Activated gamma-delta T cell treated with Interleukin-2 at 50 U/mL for 16 hours (primary cell): ENCODE measurements at regions not wholly inside any gene's neighbourhood (a gene's known extent, or its start where the extent isn't known, plus 50 kb on each side); places are given as distances from the start of the nearest gene placed in this dataset.
"Not testable (repeated sequence)": the region's sequence is repeated elsewhere in the genome, so short reads cannot be mapped to it uniquely, and the experiment has no call there.

Experiments used
- DNase-seq: peaks from one replicate; pipeline ENCODE4 v3.0.0-alpha.2; 2020

DNA sequence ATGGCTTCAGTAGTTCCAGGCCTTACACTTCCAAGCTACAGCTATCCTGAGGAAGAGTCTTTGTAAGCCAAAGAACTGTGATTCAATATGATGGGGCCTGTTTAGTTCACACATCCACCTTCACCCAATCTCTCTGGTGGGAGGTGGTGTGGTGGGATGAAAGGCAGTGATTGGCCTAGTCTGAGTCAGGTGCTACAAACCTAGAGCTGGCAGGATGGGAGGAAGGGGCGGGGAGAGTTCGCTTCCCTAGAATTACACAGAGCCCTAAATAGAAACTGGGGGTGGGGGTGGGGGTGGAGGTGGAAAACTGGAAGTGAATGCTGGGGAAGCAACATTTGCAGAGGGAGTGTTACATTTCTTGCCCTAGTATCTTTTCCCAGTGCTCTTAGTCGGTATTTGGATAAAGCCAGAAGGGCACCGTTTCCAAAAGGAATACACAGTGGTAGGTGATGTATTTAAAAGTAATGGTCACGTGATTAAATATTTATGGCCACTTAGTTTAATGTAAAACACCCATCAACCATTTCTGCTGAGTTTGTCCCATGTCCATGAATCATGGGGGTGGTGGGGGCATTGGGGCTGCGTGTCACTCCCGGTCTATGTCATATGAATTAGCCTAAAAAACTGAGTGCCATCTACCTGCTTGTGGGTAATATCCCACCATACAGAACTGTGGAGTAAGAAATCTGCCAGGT lies 247.6 kb upstream of the PROK2 start:
- no peak for DNase-seq

DNA sequence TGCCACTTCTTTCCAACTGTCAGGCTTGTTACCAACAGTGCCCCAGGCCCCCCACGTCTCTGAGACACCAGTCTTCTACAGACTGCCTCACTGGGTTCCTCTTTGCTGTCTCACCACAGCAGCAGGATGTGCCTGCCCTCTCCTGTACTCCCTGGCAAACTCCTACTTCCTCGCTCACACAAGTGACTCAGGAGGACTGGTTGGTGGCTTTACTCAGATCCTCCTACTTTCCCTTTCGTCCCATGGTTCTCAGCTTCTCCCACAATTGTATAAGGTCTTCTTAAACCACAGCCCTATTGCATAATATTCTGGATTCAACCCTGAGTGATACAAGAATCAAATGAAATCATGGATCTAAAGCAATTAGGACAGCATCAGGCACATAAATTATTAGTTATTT lies 246.6 kb upstream of the PROK2 start:
- no peak for DNase-seq

DNA sequence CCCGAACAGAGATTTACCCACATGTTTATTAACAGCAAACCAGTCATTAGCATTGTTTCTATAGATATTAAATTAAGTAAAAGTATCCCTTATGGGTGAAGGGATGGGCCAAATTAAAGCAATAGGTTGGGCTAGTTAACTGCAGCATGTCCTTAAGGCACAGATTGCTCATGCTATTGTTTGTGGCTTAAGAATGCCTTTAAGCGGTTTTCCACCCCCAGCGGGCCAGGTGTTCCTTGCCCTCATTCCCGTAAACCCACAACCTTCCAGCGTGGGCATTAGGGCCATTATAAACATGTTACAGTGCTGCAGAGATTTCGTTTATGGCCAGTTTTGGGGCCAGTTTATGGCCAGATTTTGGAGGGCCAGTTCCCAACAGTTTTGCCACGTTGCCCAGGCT lies 245.3 kb upstream of the PROK2 start:
- DNase-seq: not testable (repeated sequence)

DNA sequence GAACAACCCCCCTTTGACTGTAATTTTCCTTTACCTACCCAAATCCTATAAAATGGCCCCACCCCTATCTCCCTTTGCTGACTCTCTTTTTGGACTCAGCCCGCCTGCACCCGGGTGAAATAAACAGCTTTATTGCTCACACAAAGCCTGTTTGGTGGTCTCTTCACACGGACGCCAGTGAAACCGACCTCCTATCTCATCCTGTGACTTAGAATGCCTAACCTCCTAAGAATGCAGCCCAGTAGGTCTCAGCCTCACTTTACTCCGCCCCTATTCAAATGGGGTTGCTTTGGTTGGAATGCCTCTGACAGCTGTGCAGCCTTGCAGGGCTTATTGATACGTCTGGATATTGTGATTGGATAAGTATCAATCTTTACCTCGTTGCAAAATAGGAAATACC lies 243.8 kb upstream of the PROK2 start:
- not testable (repeated sequence) for DNase-seq

DNA sequence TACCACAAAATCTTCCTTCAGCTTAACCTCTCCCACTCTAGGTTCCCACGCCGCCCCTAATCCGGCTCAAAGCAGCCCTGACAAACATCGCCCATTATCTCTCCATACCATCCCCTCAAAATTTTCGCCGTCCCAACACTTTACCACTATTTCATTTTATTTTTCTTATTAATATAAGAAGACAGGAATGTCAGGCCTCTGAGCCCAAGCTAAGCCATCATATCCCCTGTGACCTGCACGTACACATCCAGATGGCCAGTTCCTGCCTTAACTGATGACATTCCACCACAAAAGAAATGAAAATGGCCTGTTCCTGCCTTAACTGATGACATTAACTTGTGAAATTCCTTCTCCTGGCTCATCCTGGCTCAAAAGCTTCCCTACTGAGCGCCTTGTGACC lies 243.4 kb upstream of the PROK2 start:
- not testable (repeated sequence) for DNase-seq

DNA sequence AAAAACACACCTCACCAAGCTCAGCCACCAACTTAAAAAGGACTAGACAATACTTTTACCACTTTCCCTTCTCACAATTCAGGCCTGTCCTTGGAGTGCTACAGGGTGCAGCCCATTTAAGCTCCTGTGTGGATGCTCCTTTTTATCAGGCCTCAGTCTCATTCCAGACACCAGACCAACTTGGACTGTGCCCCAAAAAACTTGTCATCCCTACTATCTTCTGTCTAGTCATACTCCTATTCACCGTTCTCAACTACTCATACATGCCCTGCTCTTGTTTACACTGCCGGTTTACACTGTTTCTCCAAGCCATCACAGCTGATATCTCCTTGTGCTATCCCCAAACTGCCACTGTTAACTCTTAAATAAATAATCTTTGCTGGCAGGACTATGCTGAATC lies 242.8 kb upstream of the PROK2 start:
- not testable (repeated sequence) for DNase-seq

DNA sequence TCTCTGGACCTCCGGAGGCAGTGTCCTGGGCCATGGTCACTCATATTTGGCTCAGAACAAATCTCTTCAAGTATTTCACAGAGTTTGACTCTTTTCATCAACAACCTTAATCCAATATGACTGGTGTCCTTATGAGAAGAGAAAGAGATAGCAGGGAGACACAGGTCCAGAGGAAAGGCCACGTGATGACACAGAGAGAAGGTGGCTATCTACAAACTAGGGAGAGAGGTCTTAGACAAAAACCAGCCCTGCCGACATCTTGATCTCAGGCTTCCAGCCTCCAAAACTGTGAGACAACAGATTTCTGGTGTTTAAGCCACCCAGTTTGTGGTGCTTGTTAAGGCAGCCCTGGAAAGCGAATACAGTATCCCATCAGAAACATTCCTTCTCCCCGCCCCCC lies 237.1 kb upstream of the PROK2 start:
- DNase-seq: no peak

DNA sequence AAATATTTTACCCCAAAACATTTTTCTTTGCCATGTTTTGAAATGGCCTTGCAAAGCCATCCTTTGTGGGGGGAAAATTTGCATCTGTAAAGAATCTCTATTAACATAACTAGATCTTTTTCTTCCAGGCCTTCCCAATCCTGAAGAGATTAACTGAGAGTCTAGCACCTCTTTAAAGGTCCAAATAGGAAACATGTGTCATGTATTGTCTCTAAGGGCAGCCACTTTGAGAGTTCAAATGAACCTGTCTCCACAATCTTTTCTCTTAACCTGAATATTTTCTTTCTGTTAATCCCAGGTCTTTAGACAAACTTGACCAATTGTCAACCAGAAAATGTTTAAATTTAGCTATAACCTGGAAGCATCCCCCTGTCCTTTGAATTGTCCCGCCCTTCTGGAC lies 236.6 kb upstream of the PROK2 start:
- DNase-seq: no peak

DNA sequence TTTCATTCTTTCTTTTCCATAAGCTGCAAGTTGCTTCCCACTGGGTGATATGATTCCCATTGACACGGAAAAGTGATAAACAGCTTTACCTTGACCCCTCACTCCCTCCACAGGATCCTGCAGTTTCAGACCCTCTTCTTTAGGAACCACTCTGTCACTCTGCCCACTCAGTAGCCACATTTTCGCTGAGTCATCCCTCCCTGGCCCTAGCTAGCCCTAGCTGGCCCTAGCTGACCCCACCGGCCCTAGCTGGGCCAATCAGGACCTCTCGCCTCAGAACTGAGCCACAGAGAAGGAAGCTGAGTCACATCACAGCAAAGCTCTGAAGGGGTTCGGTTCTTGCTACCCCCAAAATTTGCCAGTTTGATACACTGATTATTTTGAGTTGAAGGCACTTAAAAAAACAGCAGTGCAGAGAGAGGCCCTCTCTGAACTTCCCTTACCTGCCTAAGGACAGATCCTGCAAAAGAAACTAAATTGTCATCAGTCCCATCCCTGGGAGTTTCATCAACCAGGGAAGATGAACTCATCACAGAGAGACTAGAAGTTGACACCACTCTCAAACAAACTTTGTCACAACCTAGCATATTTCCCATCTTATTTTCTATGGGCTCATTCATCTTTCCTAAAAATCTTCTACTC lies 233.5 kb upstream of the PROK2 start:
- DNase-seq: no peak

DNA sequence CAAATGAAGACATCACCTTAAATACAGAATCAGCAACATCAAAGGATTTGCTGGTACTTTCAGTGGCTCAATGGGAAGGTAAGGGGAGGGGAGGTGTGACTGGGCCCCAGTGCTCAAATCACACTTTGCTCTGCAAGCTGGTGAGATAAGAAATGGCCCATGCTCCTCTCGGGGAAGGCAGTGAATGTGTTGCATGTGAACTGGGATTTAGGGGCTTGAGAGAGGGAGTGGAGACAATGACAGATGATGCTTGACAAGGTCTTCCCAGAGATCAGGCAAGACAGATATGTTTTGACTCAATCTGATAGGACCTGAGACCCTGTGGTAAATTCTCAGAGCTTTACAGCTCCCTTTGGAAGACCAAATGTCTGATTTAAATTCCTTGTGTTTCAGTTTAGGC lies 233.0 kb upstream of the PROK2 start:
- DNase-seq: no peak

DNA sequence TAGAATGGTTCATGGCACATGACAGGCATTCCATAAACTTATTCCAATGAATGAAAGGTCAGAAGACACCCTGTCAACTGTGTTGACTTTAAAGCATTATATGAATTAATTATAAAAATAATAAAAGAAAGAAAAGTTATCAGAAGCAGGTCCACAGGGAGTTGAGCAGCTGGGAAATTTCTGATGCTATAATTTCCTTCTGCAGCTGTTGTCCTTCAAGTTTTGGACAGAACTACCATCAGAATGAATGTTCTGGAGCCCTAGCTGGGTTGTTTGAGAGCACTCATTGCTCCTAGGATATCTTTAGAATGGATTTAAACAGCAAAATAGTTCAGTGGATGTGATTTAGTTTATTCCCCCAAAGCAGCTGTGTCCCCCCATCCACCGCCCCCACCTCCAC lies 232.4 kb upstream of the PROK2 start:
- DNase-seq: no peak

DNA sequence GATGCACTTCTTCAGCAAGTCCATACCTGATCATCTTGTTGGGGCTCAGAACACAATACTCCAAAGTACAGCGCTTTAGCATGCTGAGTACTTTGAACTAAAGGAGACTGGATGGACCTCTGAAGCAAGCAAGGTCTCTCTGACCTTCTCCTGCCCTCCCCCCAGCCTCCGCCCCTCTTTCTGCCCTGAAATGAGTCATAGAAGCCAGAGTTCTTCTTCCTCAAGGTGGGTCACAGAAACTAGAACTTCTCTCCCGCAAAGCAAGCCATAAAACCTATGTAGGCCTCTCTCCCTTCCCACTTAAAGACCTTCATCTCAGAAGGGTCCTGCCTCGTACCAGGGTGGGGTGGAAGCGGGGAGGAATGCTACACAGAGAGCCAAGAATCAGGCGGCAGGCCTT lies 230.5 kb upstream of the PROK2 start:
- no peak for DNase-seq

DNA sequence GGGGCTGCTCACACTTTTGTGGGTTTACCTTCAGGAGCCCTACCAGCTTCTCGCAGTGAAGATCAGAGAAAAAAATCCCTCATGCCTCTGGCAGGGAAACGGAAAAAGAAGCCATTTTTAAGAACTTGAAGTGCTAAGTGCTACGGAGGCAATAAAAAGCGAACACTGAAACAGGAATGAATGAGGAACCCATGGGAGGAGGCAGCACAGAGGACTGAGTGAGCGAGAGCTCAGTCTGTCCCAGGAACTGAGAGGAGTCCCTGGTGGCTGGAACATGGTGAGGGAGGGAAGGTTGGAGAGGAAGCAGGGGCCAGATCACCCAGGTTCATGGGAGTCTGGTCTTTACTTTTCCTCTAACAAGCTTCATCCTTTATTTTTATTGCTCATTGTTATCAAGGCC lies 228.1 kb upstream of the PROK2 start:
- no peak for DNase-seq

DNA sequence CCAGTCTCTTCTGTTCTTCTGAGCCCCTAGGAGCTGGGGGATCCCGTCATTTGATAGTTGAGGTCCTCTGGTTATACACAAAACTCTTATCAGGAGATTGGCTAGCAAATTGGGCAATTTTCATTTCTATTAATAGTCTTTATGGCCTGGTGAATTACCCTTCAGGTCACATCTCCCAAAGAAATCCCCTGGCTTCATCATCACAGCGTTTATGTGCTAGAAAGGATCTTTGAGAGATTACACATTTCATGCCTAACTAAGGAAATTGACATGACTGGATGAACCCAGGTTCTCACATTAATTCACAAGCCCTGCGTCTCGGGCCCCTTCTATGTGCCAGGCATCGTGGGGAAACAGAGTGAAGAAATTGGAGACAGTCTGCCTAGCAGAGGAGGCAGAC lies 227.4 kb upstream of the PROK2 start:
- DNase-seq: no peak

DNA sequence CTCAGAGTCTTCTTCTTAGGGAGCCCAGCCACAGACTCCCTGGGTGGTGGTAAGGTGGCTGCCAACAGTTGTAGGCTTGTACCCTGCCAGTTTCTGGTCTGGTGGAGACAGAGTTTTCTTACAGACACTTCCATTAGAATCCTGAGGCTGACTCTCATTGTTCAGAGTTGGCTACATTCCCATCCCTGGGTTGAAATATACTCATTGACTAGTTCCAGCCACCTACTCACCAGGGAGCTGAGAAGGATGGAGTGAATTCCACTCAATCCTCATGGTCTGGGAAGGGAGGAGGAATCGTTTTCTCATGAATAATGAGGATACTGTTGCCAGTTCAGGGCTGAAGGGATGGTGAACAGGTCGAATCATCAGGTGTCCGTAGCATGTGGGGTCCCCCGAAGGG lies 226.5 kb upstream of the PROK2 start:
- DNase-seq: no peak

DNA sequence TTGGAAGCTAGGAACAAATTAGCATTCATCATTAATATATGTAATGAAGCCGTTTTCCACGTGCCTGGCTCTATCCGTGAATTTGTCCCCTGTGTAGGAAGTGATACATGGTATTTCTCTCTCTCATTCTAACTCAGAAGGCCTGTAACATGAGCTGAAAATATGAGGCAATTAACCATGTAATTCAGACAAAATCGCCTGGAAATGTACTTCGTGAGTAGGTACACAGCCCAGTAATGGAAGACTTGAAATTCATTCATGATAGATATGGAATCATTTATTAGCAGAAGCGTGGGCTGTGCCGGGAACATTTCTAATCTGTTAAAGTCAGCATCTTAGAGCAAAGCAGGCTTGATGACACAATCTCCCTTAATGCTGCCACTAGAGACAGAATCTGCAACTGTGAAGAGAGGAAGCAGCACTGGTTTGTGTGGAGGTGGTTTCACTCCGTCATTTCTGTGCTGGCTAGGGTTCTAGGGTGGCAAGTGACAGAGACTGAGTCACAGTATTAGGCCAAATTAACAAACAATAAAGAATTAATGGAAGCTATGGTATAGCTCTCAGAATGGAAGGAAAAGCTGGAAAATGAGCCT lies 225.0 kb upstream of the PROK2 start:
- DNase-seq: no peak

DNA sequence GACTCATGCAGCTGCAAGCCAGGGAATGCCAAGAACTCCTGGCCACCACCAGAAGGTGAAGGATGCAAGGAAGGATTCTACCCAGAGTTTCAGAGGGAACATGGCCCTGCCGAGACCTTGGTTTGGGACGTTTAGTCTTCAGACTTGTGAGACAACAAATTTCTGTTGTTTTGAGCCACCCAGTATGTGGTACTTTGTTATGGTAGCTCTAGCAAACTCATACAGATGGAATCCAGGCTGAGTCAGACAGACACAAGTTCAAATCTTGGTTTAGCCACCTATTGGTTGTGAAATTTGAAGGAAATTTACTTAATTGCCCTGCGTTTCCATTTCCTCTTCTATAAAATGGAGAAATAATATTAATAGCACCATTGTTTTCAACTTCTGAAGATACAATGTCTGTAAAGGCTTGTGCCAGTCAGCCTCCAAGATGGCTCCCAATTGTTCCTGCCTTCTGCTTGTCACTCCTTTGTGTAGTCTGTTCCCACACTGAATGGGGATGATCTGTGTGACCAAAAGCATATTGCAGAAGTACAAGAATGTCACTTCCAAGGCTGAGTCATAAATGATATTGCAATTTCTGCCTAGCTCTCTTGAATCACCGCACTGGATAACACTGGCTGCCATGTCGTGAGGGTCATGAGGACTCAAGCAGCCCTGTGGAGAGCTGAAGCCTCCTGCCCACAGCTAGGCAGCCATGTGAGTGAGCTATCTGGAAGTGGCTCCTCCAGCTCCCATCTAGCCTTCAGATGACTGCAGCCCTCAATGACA lies 223.5 kb upstream of the PROK2 start:
- no peak for DNase-seq

DNA sequence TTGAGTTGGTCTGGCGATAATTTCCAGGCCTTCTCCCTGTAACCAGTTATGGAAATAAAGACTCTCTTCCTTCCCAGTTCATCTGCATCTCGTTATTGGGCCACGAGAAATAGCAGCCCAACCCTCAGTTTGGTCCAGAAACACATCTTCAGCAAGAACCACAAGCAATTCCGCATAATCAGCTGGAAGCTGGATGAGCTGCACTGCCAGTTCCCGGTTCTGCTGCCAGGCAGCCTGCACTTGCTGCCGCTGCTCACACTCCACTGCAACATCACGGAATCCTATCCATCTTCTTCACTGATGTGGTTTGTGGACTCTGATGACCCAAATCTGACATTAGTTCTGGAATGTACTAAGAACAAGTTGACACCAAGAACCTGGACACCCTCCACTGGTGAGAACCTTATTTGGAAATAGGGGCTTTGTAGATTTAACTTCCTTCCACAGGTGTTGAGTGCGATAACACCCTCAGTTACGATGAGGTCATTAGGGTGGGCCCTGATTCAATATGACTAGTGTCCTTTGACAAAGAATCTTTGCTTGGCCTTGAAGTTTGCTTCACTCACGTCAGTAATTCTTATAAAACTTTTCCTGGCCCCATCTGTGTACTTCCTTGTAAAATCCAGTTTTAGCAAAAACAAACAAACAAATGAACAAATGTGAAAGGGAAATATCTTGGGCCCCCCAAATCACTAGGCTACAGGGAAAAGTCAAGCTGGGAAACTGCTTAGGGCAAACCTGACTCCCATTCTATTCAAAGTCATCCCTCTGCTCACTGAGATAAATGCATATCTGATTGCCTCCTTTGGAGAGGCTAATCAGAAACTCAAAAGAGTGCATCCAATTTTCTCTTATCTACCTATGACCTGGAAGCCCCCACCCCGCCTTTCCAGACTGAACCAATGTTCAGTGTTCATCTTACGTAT lies 221.9 kb upstream of the PROK2 start:
- DNase-seq: no peak

DNA sequence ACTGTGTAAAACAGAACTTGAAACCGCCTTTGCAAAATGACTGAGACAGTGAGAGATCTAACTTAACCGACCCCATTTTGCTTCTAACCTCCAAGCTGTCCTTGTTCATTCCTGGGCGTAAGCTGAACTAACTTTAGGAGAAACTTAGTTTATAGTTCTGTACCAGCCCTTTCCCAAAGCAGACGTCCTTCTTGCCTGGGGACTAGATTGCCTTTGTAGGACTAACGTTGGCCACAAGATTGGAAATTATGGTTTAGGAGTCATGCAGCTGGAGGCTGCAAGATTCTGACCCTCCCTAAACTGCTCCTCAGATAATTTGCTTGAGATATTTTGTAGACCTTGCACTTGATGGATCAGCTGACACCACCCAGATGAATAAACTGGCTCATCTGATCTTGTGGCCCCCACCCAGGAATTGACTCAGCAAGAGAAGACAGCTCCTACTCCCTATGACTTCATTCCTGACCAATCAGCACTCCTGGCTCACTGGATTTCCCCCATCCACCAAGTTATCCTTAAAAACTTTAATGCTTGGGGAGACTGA lies 219.9 kb upstream of the PROK2 start:
- no peak for DNase-seq

DNA sequence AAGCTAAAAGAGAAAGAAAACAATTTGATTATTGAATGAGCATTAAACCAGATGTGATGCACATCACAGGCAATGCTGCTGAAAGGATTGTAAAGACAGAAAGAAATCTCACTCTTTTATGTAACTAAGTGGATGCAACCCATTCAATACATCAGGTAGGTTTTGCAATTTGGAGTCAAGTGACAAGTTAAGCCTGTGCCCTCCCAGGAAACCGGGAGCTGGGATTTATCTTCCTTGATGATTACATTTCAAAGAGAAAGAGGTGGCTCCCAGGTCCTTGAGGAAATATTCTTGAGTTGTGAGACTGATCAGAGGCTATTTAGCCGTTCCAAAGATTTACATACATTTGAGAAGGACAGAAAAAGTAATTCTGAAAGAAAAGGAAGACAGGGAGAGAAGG lies 219.0 kb upstream of the PROK2 start:
- DNase-seq: no peak

DNA sequence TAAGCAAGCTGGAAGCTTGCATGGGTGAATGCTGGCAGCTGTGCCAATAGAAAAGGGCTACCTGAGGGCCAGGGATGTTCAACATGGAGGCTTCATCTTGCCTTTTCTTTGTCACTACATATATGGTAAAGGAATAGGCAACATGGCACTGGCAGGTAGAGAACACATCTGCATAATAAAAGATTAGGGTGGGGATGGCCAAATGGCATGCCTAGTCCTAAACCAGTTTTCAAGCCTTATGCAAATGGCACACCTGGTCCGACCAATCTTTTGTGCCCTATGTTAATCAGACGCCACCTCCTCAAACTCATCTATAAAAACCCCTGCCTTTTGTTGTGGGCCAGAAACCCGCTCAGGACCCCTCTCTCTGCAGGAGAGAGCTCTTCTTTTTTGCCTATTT lies 216.8 kb upstream of the PROK2 start:
- no peak for DNase-seq

DNA sequence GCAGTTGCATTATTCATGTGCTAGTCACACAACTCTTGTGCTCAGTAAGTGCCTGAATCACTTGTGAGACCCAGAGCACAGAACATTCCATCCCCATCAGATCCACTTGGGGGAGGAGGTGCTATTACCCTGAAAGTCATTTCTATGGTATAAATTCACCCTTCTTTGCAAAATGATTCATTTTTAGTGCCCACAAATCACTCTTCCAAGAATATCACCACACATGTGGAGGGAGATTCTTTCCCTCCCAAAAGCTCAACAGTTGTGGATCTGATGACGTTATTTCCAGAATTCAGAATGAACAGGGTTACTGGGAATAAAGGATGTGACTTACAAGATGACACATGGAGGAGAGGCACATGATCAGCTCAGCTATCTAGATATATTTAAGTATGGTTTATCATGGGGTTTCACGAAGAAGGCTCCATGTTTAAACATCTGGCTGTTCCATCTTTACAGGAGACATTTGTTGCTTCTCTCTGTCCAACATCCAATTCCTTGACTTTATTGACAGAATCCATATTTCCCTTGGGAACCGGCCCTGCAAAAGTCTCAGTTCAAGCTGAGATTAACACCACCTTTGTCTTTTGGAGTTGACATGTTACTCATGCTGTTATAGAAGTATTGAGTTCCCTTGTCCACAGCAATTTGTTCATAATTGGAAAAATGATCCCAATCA lies 214.2 kb upstream of the PROK2 start:
- no peak for DNase-seq
